ENCODE measurements at regions not wholly inside any gene's neighbourhood (a gene's known extent, or its start where the extent isn't known, plus 50 kb on each side); places are given as distances from the start of the nearest gene placed in this dataset.

GRCh38 chr7:95718577-95719410 is 53.6 kb upstream of the DYNC1I1 start:
- no peak overlapping the region for H3K4me3 Mint-ChIP-seq (ENCODE audit: low read depth)
- peak; percentile 42 for TF ChIP-seq CTCF (IDR thresholded peaks at IDR 0.05; ENCODE audit: unreplicated experiment)
- H3K27ac Mint-ChIP-seq = no peak overlapping the region
- H3K9me3 Mint-ChIP-seq (ENCODE audit: low read depth) = no peaks in the 10 kb centered on the region
- H3K4me1 Mint-ChIP-seq (ENCODE audit: low read depth) = no peaks in the 10 kb centered on the region
- no peaks in the 10 kb centered on the region for H3K36me3 Mint-ChIP-seq (ENCODE audit: insufficient read depth)
- no peak for DNase-seq (ENCODE audit: low spot score, unreplicated experiment)
- H3K27me3 Mint-ChIP-seq = peaks cover 5% of the 10 kb centered on the region

GRCh38 chr7:95716357-95717122 is 55.8 kb upstream of the DYNC1I1 start:
- Mint-ChIP-seq H3K9me3 (ENCODE audit: low read depth) (peaks cover 5% of the 10 kb centered on the region), H3K4me1 (ENCODE audit: low read depth) (no peaks in the 10 kb centered on the region)

GRCh38 chr7:95715274-95715673 is 57.1 kb upstream of the DYNC1I1 start:
- H3K27me3 Mint-ChIP-seq = no peaks in the 10 kb centered on the region
- TF ChIP-seq CTCF (IDR thresholded peaks at IDR 0.05; ENCODE audit: unreplicated experiment) = no peak

More at GRCh38 chr7:95716357-95717122, 55.8 kb upstream of the DYNC1I1 start:
- Mint-ChIP-seq H3K4me3 (ENCODE audit: low read depth) (no peak overlapping the region), H3K27ac (no peak overlapping the region), H3K36me3 (ENCODE audit: insufficient read depth) (no peaks in the 10 kb centered on the region), H3K27me3 (no peaks in the 10 kb centered on the region)
- no peak for TF ChIP-seq CTCF (IDR thresholded peaks at IDR 0.05; ENCODE audit: unreplicated experiment)
- no peak for DNase-seq (ENCODE audit: low spot score, unreplicated experiment)

GRCh38 chr7:95710711-95711110 is 61.6 kb upstream of the DYNC1I1 start:
- no peak for TF ChIP-seq CTCF (IDR thresholded peaks at IDR 0.05; ENCODE audit: unreplicated experiment)
- Mint-ChIP-seq H3K9me3 (ENCODE audit: low read depth) (peaks cover 18% of the 10 kb centered on the region), H3K4me3 (ENCODE audit: low read depth) (no peak overlapping the region), H3K27ac (no peak overlapping the region), H3K4me1 (ENCODE audit: low read depth) (no peaks in the 10 kb centered on the region), H3K27me3 (no peaks in the 10 kb centered on the region), H3K36me3 (ENCODE audit: insufficient read depth) (peaks cover 1% of the 10 kb centered on the region)
- no peak for DNase-seq (ENCODE audit: low spot score, unreplicated experiment)

More at GRCh38 chr7:95715274-95715673, 57.1 kb upstream of the DYNC1I1 start:
- Mint-ChIP-seq H3K27ac (no peak overlapping the region), H3K9me3 (ENCODE audit: low read depth) (peaks cover 9% of the 10 kb centered on the region), H3K36me3 (ENCODE audit: insufficient read depth) (no peaks in the 10 kb centered on the region), H3K4me3 (ENCODE audit: low read depth) (no peak overlapping the region), H3K4me1 (ENCODE audit: low read depth) (no peaks in the 10 kb centered on the region)
- DNase-seq (ENCODE audit: low spot score, unreplicated experiment) = no peak

GRCh38 chr7:95700917-95701316 is 71.4 kb upstream of the DYNC1I1 start:
- DNase-seq (ENCODE audit: low spot score, unreplicated experiment) = no peak
- TF ChIP-seq CTCF (IDR thresholded peaks at IDR 0.05; ENCODE audit: unreplicated experiment) = no peak
- no peaks in the 10 kb centered on the region for H3K36me3 Mint-ChIP-seq (ENCODE audit: insufficient read depth)
- peaks cover 10% of the 10 kb centered on the region for H3K27me3 Mint-ChIP-seq
- no peak overlapping the region for H3K27ac Mint-ChIP-seq
- H3K4me1 Mint-ChIP-seq (ENCODE audit: low read depth) = no peaks in the 10 kb centered on the region
- H3K9me3 Mint-ChIP-seq (ENCODE audit: low read depth) = peaks cover 14% of the 10 kb centered on the region
- H3K4me3 Mint-ChIP-seq (ENCODE audit: low read depth) = no peak overlapping the region

Measured in progenitor cell of endocrine pancreas (in vitro differentiated cells).